HG02759 (cell line): ENCODE measurements at regions not wholly inside any gene's neighbourhood (a gene's known extent, or its start where the extent isn't known, plus 50 kb on each side); places are given as distances from the start of the nearest gene placed in this dataset.

Experiments used
- ATAC-seq: cut with Tn5 transposase; IDR thresholded peaks from one replicate; pipeline ENCODE4 v1.9.1; 2021; ENCODE audit warnings: mild to moderate bottlenecking, moderate library complexity; ENCODE audit not compliant: unreplicated experiment

- no peak for ATAC-seq
Observed at GRCh38 chr1:193568512-193568911, 382.1 kb upstream of the B3GALT2 start.

- ATAC-seq = no peak
Observed at GRCh38 chr1:193567937-193568336, 381.5 kb upstream of the B3GALT2 start.

- ATAC-seq = no peak
Observed at GRCh38 chr1:193566735-193567134, 380.3 kb upstream of the B3GALT2 start.

GRCh38 chr1:193565971-193566577, 379.7 kb upstream of the B3GALT2 start:
- ATAC-seq = no peak

GRCh38 chr1:193562121-193562520, 375.7 kb upstream of the B3GALT2 start:
- no peak for ATAC-seq

GRCh38 chr1:193558491-193559028, 372.1 kb upstream of the B3GALT2 start:
- no peak for ATAC-seq

GRCh38 chr1:193555662-193556441, 369.4 kb upstream of the B3GALT2 start:
- no peak for ATAC-seq

GRCh38 chr1:193553564-193553963, 367.2 kb upstream of the B3GALT2 start:
- no peak for ATAC-seq

- no peak for ATAC-seq
Observed at GRCh38 chr1:193552274-193552673, 365.9 kb upstream of the B3GALT2 start.

GRCh38 chr1:193549081-193549480, 362.7 kb upstream of the B3GALT2 start:
- no peak for ATAC-seq

GRCh38 chr1:193545171-193545570, 358.8 kb upstream of the B3GALT2 start:
- no peak for ATAC-seq

GRCh38 chr1:193543259-193543658, 356.8 kb upstream of the B3GALT2 start:
- ATAC-seq = no peak

GRCh38 chr1:193542690-193543089, 356.3 kb upstream of the B3GALT2 start:
- no peak for ATAC-seq

GRCh38 chr1:193540511-193540910, 354.1 kb upstream of the B3GALT2 start:
- ATAC-seq = peak; percentile 0

- ATAC-seq = peak; percentile 66
Observed at GRCh38 chr1:193539731-193540459, 353.5 kb upstream of the B3GALT2 start.

GRCh38 chr1:193538680-193539079, 352.3 kb upstream of the B3GALT2 start:
- ATAC-seq = no peak

- peak; percentile 1 for ATAC-seq
Observed at GRCh38 chr1:193538003-193538354, 351.6 kb upstream of the B3GALT2 start.

- ATAC-seq = peak; percentile 78
Observed at GRCh38 chr1:193537266-193538002, 351.0 kb upstream of the B3GALT2 start.

GRCh38 chr1:193533853-193534252, 347.4 kb upstream of the B3GALT2 start:
- ATAC-seq = no peak

GRCh38 chr1:193525917-193526710, 339.7 kb upstream of the B3GALT2 start:
- ATAC-seq = no peak
